H7 (cell line): ENCODE measurements at regions not wholly inside any gene's neighbourhood (a gene's known extent, or its start where the extent isn't known, plus 50 kb on each side); places are given as distances from the start of the nearest gene placed in this dataset.
"Not testable (repeated sequence)": the region's sequence is repeated elsewhere in the genome, so short reads cannot be mapped to it uniquely, and the experiment has no call there.

Experiments
- DNase-seq: peaks from one replicate; pipeline ENCODE4 v3.0.0; 2012
- H3K27me3 ChIP-seq: 2 replicates; pipeline ENCODE4 v1.6.0; 2011; ENCODE audit warnings: mild to moderate bottlenecking, low read length; ENCODE audit not compliant: control insufficient read depth, insufficient read depth
- H3K36me3 ChIP-seq: replicated peaks from 2 replicates; pipeline ENCODE4 v1.5.1; 2011; ENCODE audit warnings: low read length; ENCODE audit not compliant: control insufficient read depth, insufficient read depth
- H3K4me3 ChIP-seq: 2 replicates; pipeline ENCODE4 v1.5.1; 2011; ENCODE audit warnings: low read depth, mild to moderate bottlenecking, control low read depth, low read length, moderate library complexity; ENCODE audit not compliant: insufficient read depth

DNA sequence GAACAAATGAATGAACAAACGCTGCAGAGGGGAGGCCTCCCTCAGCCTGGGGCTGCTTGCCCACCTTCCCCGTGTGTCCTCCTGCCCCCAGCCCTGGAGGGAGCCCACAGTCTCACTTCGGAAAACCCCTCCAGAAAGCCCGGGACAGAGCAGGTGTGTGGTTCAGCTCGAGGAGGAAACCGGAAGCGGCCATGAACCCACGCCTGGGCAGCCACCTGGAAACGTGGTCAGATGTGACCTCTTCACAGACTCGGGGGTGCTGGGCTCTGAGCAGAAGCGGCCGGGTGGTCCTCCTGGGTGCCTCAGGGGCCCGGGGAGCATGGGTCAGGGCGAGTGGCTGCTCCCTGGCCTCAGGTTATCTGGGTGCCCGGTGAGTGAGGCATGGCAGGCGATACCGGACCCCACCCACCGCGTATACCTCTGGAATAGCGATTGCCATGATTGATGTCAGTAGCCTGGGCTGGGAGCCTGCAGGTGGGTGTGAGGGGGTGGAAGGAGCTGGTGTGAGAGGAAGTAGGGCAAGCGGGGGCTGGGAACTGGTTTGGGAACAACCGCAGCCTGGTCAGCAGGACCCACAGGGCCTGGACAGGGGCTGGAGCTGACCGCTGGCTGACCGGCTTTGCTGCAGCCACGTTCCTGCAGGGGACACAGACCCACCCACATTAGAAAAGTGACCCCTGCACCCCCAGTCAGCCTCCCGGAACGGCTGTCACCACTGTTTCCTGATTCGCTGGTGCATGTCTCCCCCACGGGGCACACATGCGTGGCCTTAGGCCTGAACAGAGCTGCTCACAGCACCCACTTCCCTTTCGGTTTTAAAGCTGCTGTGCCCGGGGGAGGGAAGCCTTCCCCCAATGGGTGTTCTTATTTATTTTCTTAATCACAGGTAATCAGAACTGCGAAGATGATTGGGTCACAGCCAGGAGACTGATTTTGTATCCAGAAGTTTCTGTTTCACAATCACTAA lies 5465.1 kb upstream of the TPTE start:
- not testable (repeated sequence) for H3K4me3 ChIP-seq, DNase-seq, H3K36me3 ChIP-seq, H3K27me3 ChIP-seq

DNA sequence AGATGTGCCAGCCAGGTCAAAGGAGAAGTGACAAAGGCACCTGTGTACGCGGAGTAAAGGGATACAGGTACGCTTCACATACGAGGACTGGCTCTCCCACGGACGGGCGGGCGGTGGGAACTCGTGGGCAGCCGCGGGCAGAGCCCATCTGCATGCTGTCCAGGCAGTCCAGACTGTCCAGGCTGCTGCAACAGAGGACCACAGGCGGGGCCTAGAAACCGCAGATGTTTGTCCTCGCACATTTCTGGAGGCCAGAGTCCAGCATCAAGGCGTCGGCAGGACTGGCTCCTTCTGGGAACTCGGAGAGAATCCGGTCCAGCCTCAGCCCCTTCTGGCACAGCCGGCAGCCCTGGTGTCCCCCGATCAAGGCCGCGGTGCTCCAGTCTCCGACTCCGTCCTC lies 5464.3 kb upstream of the TPTE start:
- H3K4me3 ChIP-seq, DNase-seq, H3K36me3 ChIP-seq, H3K27me3 ChIP-seq: not testable (repeated sequence)

DNA sequence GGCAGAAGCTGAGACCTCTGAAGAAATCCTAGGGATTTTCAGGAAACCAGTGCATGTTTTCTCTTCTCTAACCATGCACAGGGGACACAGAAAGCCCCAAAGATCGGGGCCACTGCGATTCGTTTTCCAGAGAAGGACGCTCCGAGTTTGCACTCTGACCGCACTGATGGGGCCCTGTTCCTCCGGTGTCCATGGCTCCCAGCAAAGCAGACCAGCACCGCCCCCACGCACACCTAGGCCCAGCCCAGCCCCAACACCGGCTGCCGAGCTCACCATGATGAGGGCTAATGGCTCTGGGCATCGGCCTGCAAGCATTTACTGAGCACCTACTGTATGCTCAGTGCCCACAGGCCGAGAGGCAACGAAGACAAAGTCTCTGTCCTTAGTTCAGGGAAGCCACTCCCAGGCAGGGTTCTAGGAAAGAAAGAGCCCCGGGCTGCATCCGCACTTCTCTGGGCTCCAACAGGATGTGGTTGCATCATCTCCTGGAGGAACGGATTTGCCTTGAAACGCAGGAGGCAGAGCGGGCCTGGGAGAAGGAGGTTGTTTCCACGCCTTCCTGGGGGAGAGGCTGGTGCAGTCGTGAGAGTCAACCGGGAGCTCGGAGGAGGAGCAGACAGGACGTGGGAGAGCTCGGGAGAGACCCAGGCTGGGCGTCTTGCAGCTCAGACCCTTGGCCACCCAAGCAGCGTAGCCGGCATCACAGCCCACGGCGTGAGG lies 5460.9 kb upstream of the TPTE start:
- not testable (repeated sequence) for H3K4me3 ChIP-seq, H3K27me3 ChIP-seq, H3K36me3 ChIP-seq, DNase-seq

DNA sequence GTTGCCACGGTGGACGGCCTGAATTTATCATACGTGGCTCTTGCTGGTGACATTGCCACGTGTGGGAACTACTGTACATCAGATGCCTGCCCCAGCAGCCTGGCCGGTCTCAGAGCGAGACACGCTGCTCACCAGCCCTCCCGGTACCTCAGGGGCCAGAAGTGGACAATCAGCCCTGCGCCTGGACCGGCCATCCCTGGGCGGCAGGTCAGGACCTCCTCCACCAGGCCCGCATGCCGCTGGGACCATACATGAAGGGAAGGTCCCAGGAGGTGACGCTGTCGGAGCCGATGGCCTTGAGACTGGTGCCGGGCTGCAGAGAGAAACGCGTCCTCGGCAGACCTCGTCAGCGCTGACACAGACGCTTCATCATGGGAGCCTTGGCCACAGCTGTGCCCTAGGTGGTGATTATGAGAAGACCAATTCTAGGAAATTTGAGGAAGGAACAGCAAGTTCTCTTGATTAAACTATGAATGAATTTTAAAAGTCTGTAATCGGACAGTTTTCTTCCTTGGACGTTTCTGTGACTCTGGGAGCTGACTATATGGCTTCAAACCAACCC lies 5456.7 kb upstream of the TPTE start:
- not testable (repeated sequence) for H3K4me3 ChIP-seq, DNase-seq, H3K27me3 ChIP-seq, H3K36me3 ChIP-seq

DNA sequence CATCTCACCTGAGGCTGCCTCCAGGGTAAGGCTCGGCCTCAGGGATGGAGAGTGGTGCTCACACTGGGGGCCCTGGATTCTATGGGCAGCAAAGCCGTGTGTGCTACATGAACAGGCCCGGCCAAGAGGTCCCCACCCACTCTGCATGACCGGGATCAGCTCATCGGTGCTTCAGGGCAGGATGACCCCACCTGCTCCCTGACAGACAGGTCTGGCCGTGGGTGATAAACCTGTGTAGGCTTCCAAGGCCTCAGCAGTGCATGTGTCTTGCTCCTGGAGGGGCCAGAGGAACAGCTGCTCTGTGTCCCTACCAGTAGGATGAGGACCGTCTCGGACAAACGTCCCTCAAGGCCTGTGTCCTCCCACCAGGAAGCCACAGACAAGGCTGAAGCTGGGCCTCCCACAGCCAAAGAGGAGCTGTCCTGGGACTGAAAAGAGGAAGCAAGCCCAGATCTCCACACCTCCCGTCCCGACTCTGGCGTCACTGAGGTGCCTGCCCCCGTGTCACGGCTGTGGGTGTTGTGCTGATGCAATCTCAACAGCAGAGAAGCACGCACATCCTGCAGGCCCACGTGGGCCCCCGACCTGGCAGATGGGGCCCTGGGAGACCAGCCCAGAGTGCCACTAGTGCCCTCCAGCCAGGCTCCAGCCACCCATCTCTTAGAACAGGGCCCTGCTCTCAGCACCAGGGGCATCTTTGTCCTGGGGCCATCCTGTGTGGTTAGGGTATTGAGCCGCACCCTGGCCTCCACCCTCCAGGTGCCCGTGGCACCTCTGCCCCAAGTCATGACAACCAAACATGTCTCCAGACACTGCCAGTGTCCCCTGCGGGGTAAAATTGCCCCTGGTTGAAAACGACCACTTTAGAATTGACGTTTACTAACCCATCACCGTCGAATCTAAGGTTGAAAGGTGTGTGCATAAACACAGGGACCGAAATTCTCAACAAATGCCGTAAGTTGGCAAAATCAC lies 5455.9 kb upstream of the TPTE start:
- H3K27me3 ChIP-seq, H3K4me3 ChIP-seq, DNase-seq, H3K36me3 ChIP-seq: not testable (repeated sequence)

- not testable (repeated sequence) for DNase-seq, H3K27me3 ChIP-seq, H3K36me3 ChIP-seq, H3K4me3 ChIP-seq
These were observed 5454.6 kb upstream of the TPTE start for GRCh38 chr21:5066682-5067251.

DNA sequence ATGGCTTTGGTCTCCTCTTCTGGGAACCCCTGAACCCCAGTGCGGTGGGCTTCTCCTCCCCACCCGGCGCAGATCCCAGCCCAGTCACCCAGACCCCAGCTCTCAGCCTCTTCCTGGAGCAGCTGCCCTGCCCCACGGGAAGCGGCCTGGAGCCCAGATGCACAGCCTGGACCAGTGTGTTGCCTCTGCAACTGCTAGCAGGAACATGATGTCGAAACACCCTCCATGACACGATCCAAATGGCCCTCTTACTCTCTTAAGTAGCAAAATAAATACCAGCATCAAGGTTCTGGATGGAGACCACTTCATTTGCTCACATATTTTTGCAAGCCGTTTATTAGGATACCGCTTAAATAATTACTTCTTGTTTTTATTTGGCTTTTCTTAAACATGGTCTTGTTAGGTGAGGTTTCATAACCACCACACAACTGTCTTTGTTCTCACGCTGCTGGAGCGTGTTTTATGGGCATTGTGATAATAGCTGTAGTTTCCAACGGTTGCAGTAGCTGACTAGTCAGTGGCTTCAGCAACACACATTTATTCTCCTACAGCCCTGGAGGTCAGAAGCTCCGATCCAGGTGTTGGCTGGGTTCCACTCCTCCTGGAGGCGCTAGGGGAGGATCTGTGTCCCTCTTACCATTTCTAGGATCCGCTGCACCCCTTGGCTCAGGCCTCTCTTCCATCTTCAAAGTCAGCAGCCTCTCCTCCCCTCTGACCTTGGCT lies 5453.9 kb upstream of the TPTE start:
- not testable (repeated sequence) for DNase-seq, H3K27me3 ChIP-seq, H3K4me3 ChIP-seq, H3K36me3 ChIP-seq

- H3K36me3 ChIP-seq, DNase-seq, H3K27me3 ChIP-seq, H3K4me3 ChIP-seq: not testable (repeated sequence)
These were observed 5452.7 kb upstream of the TPTE start for GRCh38 chr21:5068649-5069048.

DNA sequence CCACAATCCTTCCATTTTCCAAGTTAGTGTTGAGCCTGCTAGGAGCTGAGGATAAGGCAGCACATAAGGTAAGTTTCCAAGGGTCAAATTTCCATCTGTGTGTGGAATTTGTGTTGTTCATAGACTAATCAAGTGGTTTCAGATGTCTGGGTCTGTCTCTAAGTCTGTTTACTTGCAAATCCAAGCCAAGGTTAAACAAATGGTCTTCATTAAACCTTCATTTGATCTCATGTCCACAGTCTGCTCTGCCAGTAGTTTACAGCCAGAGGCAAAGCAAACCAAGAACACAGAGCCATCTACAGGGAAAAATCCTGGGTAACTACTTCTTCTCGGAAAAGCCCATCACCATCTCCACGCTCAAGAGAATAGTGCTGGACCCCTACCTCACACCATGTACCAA lies 5450.2 kb upstream of the TPTE start:
- not testable (repeated sequence) for DNase-seq, H3K4me3 ChIP-seq

GRCh38 chr21:5076854-5077253 lies 5444.5 kb upstream of the TPTE start:
- not testable (repeated sequence) for H3K27me3 ChIP-seq, H3K36me3 ChIP-seq, DNase-seq, H3K4me3 ChIP-seq

More for the DNA sequence above, 5450.2 kb upstream of the TPTE start:
- not testable (repeated sequence) for H3K27me3 ChIP-seq, H3K36me3 ChIP-seq

- H3K36me3 ChIP-seq, H3K4me3 ChIP-seq, DNase-seq, H3K27me3 ChIP-seq: not testable (repeated sequence)
These were observed 5442.0 kb upstream of the TPTE start for GRCh38 chr21:5079361-5079760.

DNA sequence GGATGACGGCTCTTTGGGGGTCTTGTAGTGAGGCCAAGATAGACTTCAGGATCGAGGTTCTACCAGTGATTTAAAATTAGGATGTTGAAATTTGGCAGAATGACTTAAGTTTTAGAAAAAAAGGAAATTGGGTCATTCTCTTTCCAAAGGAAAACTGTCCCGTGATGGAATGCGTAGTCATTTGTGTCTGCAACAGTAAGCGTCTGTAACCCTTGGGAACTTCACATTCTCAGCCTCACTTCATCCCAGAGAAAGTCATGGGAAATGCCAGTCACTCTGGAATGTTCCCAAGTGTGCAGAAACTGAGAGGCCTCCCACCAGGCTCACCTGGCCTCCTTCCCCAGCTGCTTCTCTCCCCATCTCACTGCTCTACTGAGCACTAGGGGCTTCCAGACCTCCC lies 5441.4 kb upstream of the TPTE start:
- not testable (repeated sequence) for DNase-seq, H3K36me3 ChIP-seq, H3K4me3 ChIP-seq, H3K27me3 ChIP-seq

DNA sequence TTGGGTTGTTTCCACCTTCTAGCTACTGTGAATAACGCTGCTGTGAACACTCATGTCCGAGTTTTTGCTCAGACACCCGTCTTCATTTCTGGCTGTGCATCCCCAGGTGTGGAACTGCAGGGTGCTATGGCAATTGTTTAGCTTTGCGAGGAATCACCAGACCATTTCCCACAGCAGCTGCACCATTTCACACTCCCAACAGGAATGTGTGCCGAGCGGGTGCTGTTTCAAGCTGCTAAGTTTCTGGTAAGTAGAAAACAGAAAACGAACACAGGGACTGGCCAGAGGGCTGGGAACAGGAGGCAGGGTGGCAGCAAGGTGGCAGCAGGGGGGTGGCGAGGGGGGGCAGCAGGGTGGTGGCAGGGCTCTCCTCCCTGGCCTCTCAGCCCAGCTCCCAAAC lies 5437.1 kb upstream of the TPTE start:
- H3K27me3 ChIP-seq, DNase-seq, H3K36me3 ChIP-seq, H3K4me3 ChIP-seq: not testable (repeated sequence)
